IMR-90 (cell line): ENCODE measurements at regions not wholly inside any gene's neighbourhood (a gene's known extent, or its start where the extent isn't known, plus 50 kb on each side); places are given as distances from the start of the nearest gene placed in this dataset.

Experiments used
- ATAC-seq: fragments of 200-7000 bp; cut with Tn5 transposase; 2 replicates; pipeline ENCODE4 v1.9.1; 2020; ENCODE audit warnings: low read depth, mild to moderate bottlenecking, moderate library complexity
- BruUV-seq: library from RNA; stranded (reverse); fragments of 400-500 nt; replicated peaks from 2 replicates; lab custom pipeline; 2021; lab: Mats Ljungman, UMichigan
- CTCF ChIA-PET: fragments of 300-600 bp; formaldehyde crosslinking; extraction: SDS; loops from one replicate; lab custom pipeline; 2021; ENCODE audit warnings: antibody characterized with exemption; lab: Yijun Ruan, JAX
- POLR2A ChIA-PET: fragments of 300-600 bp; sonication (Branson Sonifier 250); formaldehyde crosslinking; loops from one replicate; lab custom pipeline; 2022; ENCODE audit warnings: antibody characterized with exemption; ENCODE audit not compliant: unreplicated experiment; lab: Charles Lee
- DNase-seq: peaks from one replicate; pipeline ENCODE4 v3.0.0; 2013
- H2AFZ ChIP-seq: replicated peaks from 2 replicates; pipeline ENCODE3; 2013; ENCODE audit warnings: low read length, mild to moderate bottlenecking; ENCODE audit not compliant: poor library complexity
- H2AK5ac ChIP-seq: 2 replicates; pipeline ENCODE4 v1.6.1; 2013; ENCODE audit warnings: low read depth, low read length, inconsistent platforms
- H2AK9ac ChIP-seq: replicated peaks from 2 replicates; pipeline ENCODE3; 2013; ENCODE audit warnings: mild to moderate bottlenecking, low read depth, low read length, moderate library complexity; ENCODE audit not compliant: poor library complexity
- H2BK120ac ChIP-seq: 2 replicates; pipeline ENCODE4 v1.6.1; 2013; ENCODE audit warnings: low read depth, low read length, inconsistent platforms
- H2BK15ac ChIP-seq: 3 replicates; pipeline ENCODE4 v1.6.1; 2013; ENCODE audit warnings: low read depth, low read length, inconsistent platforms
- H2BK20ac ChIP-seq: 2 replicates; pipeline ENCODE4 v1.6.1; 2013; ENCODE audit warnings: low read depth, mild to moderate bottlenecking, inconsistent platforms, low read length, moderate library complexity
- H2BK5ac ChIP-seq: 2 replicates; pipeline ENCODE4 v1.6.1; 2013; ENCODE audit warnings: mild to moderate bottlenecking, low read depth, low read length, inconsistent platforms; ENCODE audit not compliant: poor library complexity, severe bottlenecking
- H3K14ac ChIP-seq: replicated peaks from 2 replicates; pipeline ENCODE4 v1.6.1; 2013; ENCODE audit warnings: low read depth, low read length, inconsistent platforms
- H3K18ac ChIP-seq: 2 replicates; pipeline ENCODE4 v1.6.1; 2013; ENCODE audit warnings: low read depth, low read length, control low read depth
- H3K23ac ChIP-seq: 2 replicates; pipeline ENCODE4 v1.6.1; 2013; ENCODE audit warnings: low read depth, low read length, inconsistent platforms
- H3K27ac ChIP-seq: 2 replicates; pipeline ENCODE4 v1.5.1; 2013; ENCODE audit warnings: mild to moderate bottlenecking, control low read depth, low read length; ENCODE audit not compliant: insufficient read depth
- H3K27me3 ChIP-seq: 2 replicates; pipeline ENCODE4 v1.6.1; 2013; ENCODE audit warnings: low read length; ENCODE audit not compliant: control insufficient read depth, insufficient read depth
- H3K36me3 ChIP-seq: 2 replicates; pipeline ENCODE4 v1.6.1; 2013; ENCODE audit warnings: low read length, mixed read lengths; ENCODE audit not compliant: control insufficient read depth, insufficient read depth
- H3K4ac ChIP-seq: 2 replicates; pipeline ENCODE4 v1.6.1; 2013; ENCODE audit warnings: low read depth, low read length, inconsistent platforms
- H3K4me1 ChIP-seq: 2 replicates; pipeline ENCODE4 v1.6.1; 2013; ENCODE audit warnings: low read length, mixed read lengths; ENCODE audit not compliant: control insufficient read depth, insufficient read depth
- H3K4me2 ChIP-seq: 2 replicates; pipeline ENCODE4 v1.6.1; 2013; ENCODE audit warnings: low read depth, mild to moderate bottlenecking, control low read depth, low read length, moderate library complexity
- H3K4me3 ChIP-seq: 2 replicates; pipeline ENCODE4 v1.5.1; 2013; ENCODE audit warnings: low read depth, mild to moderate bottlenecking, control low read depth, low read length, moderate library complexity; ENCODE audit not compliant: insufficient read depth
- H3K56ac ChIP-seq: 2 replicates; pipeline ENCODE4 v1.6.1; 2013; ENCODE audit warnings: low read length, inconsistent platforms; ENCODE audit not compliant: insufficient read depth; ENCODE audit errors: extremely low read depth
- H3K79me1 ChIP-seq, 2 experiments: 2 replicates each; pipeline ENCODE4 v1.6.1; 2013; ENCODE audit warnings: low read length in 2 of 2, inconsistent platforms in 1 of 2, low read depth in 1 of 2
- H3K9ac ChIP-seq: 2 replicates; pipeline ENCODE4 v1.6.1; 2013; ENCODE audit warnings: low read depth, low read length, control low read depth
- H3K9me1 ChIP-seq: 2 replicates; pipeline ENCODE4 v1.6.1; 2013; ENCODE audit warnings: low read length, inconsistent platforms; ENCODE audit not compliant: insufficient read depth
- H3K9me3 ChIP-seq: 2 replicates; pipeline ENCODE4 v1.6.1; 2013; ENCODE audit warnings: low read length; ENCODE audit not compliant: control insufficient read depth, insufficient read depth
- H4K20me1 ChIP-seq: 2 replicates; pipeline ENCODE4 v1.6.1; 2013; ENCODE audit warnings: low read length, inconsistent platforms; ENCODE audit not compliant: insufficient read depth
- H4K5ac ChIP-seq: 2 replicates; pipeline ENCODE4 v1.6.1; 2013; ENCODE audit warnings: mild to moderate bottlenecking, low read depth, low read length, control low read depth
- H4K8ac ChIP-seq, 2 experiments: 2 replicates each; pipeline ENCODE4 v1.6.1; 2013; ENCODE audit warnings: low read depth in 2 of 2, low read length in 2 of 2, control low read depth in 1 of 2, inconsistent platforms in 1 of 2
- H4K91ac ChIP-seq: 2 replicates; pipeline ENCODE4 v1.6.1; 2013; ENCODE audit warnings: low read depth, low read length, inconsistent platforms; ENCODE audit not compliant: insufficient read depth
- BHLHE40 ChIP-seq: fragments of 150-350 bp; IDR thresholded peaks from 2 replicates; pipeline ENCODE4 v1.6.1; 2016; ENCODE audit warnings: mild to moderate bottlenecking, low read depth, low read length
- CEBPB ChIP-seq: IDR thresholded peaks from 2 replicates; pipeline ENCODE4 v1.6.1; 2012; ENCODE audit warnings: low read depth, low read length, improper control_type of control experiment
- FOS ChIP-seq: fragments of 150-350 bp; IDR thresholded peaks from 2 replicates; pipeline ENCODE4 v1.6.1; 2016; ENCODE audit warnings: low read depth, low read length
- MAFK ChIP-seq: IDR thresholded peaks from 2 replicates; pipeline ENCODE4 v1.6.1; 2012; ENCODE audit warnings: low read depth, low read length, improper control_type of control experiment
- MAZ ChIP-seq: IDR thresholded peaks from 2 replicates; pipeline ENCODE4 v1.6.1; 2012; ENCODE audit warnings: low read depth, mild to moderate bottlenecking, low read length, improper control_type of control experiment, moderate library complexity, borderline replicate concordance
- MXI1 ChIP-seq: IDR thresholded peaks from 2 replicates; pipeline ENCODE4 v1.6.1; 2012; ENCODE audit warnings: low read depth, mild to moderate bottlenecking, low read length, moderate library complexity, borderline replicate concordance
- NFE2L2 ChIP-seq: fragments of 150-350 bp; IDR thresholded peaks from 2 replicates; pipeline ENCODE4 v1.6.1; 2016; ENCODE audit warnings: low read depth, mild to moderate bottlenecking, low read length
- POLR2A ChIP-seq: IDR thresholded peaks from 2 replicates; pipeline ENCODE4 v1.6.1; 2012; ENCODE audit warnings: mild to moderate bottlenecking, low read depth, low read length
- RAD21 ChIP-seq: IDR thresholded peaks from 2 replicates; pipeline ENCODE4 v1.6.1; 2012; ENCODE audit warnings: low read length, improper control_type of control experiment
- RCOR1 ChIP-seq: IDR thresholded peaks from 2 replicates; pipeline ENCODE4 v1.6.1; 2012; ENCODE audit warnings: mild to moderate bottlenecking, low read length, improper control_type of control experiment; ENCODE audit not compliant: insufficient replicate concordance
- RFX5 ChIP-seq: IDR thresholded peaks from 2 replicates; pipeline ENCODE4 v1.8.0; 2012; ENCODE audit warnings: low read depth, mild to moderate bottlenecking, low read length, moderate library complexity
- SMC3 ChIP-seq: fragments of 150-350 bp; IDR thresholded peaks from 2 replicates; pipeline ENCODE4 v1.6.1; 2016; ENCODE audit warnings: low read depth, mild to moderate bottlenecking, antibody characterized with exemption, low read length, moderate library complexity
- WGBS, 2 experiments: methylation state at CpG; one replicate each; pipeline versions ENCODE4 v1.1.5 to v1.1.7; 2013; ENCODE audit warnings: missing lambda C conversion rate in 2 of 2; ENCODE audit not compliant: insufficient read length in 1 of 2; ENCODE audit errors: extremely low coverage in 2 of 2; 5-methylcytosine and 5-hydroxymethylcytosine counted together
- dilution Hi-C: fragments of 300-500 bp; cut with HindIII; formaldehyde crosslinking; loops from one replicate; pipeline ENCODE4 v1.14.3; 2018; ENCODE audit warnings: low sequenced_read_pairs; ENCODE audit not compliant: unreplicated experiment
- in situ Hi-C: fragments of 300-500 bp; cut with MboI; formaldehyde crosslinking; loops from 3 replicates; pipeline ENCODE4 v1.14.3; 2019; ENCODE audit warnings: low sequenced_read_pairs, inconsistent platforms, mixed read lengths
- intact Hi-C: fragments of 100-400 bp; cut with micrococcal nuclease; formaldehyde crosslinking; loops from 2 replicates; pipeline ENCODE4 v1.10.0; 2022
- TF ChIP-seq, protein P1 (sequence below): fragments of 150-350 bp; IDR thresholded peaks from 2 replicates; pipeline ENCODE4 v1.6.1; 2016; ENCODE audit warnings: low read depth, mild to moderate bottlenecking, low read length, moderate library complexity, borderline replicate concordance
- TF ChIP-seq, protein P2 (sequence below): conservative IDR thresholded peaks from 2 replicates; pipeline ENCODE4 v1.5.1; 2012; ENCODE audit warnings: mild to moderate bottlenecking, low read depth, low read length, improper control_type of control experiment
- TF ChIP-seq, protein P3 (sequence below): fragments of 150-350 bp; IDR thresholded peaks from 2 replicates; pipeline ENCODE4 v1.6.1; 2017; ENCODE audit warnings: mild to moderate bottlenecking, antibody characterized with exemption, low read length, low read depth

GRCh38 chr3:74489050-74489792 is 125.2 kb downstream of the CNTN3 start:
- Histone ChIP-seq H2AK9ac (no peak overlapping the region), H2AFZ (no peak overlapping the region), H2BK5ac (no peak overlapping the region), H3K4me2 (no peak overlapping the region), H3K56ac (no peak overlapping the region), H3K9me3 (no peaks in the 10 kb centered on the region), H4K8ac (no peak overlapping the region), H3K4ac (no peak overlapping the region), H4K5ac (no peak overlapping the region), H3K79me1 (no peaks in the 10 kb centered on the region), H2AK5ac (no peak overlapping the region), H2BK20ac (no peak overlapping the region), H3K4me3 (no peak overlapping the region), H2BK120ac (no peak overlapping the region), H3K14ac (0 out of 2 replicates have a peak overlapping the region, but pooled peaks have one; percentile 29), H4K91ac (no peak overlapping the region), H3K9me1 (no peaks in the 10 kb centered on the region), H3K4me1 (no peaks in the 10 kb centered on the region), H2BK15ac (no peak overlapping the region), H3K23ac (no peak overlapping the region), H4K20me1 (no peaks in the 10 kb centered on the region), H3K27ac (no peak overlapping the region), H3K27me3 (no peaks in the 10 kb centered on the region), H3K9ac (no peak overlapping the region), H3K36me3 (no peaks in the 10 kb centered on the region), H3K18ac (no peak overlapping the region)
- dilution Hi-C loops (no loop called here), in situ Hi-C loops (no loop called here), intact Hi-C loops (no loop called here)
- DNase-seq (peak; percentile 31), ATAC-seq (peak; percentile 65)
- WGBS, 2 experiments: no CpG with 5 or more reads among the region's 3 CpGs
- ChIA-PET CTCF (no interaction called here), POLR2A (interaction anchor here (0.6 kb wide), 1 partner anchor 12 kb away, joined by 12 read pairs; no protein-coding TSS in a partner anchor)
- TF ChIP-seq CEBPB: no peak
- TF ChIP-seq RAD21: no peak
- TF ChIP-seq NFE2L2: no peak
- TF ChIP-seq POLR2A: no peak
- no peak for TF ChIP-seq BHLHE40
- TF ChIP-seq MXI1: no peak
- TF ChIP-seq RFX5: no peak
- TF ChIP-seq, protein P1, sequence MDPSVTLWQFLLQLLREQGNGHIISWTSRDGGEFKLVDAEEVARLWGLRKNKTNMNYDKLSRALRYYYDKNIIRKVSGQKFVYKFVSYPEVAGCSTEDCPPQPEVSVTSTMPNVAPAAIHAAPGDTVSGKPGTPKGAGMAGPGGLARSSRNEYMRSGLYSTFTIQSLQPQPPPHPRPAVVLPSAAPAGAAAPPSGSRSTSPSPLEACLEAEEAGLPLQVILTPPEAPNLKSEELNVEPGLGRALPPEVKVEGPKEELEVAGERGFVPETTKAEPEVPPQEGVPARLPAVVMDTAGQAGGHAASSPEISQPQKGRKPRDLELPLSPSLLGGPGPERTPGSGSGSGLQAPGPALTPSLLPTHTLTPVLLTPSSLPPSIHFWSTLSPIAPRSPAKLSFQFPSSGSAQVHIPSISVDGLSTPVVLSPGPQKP: no peak
- TF ChIP-seq, protein P2, sequence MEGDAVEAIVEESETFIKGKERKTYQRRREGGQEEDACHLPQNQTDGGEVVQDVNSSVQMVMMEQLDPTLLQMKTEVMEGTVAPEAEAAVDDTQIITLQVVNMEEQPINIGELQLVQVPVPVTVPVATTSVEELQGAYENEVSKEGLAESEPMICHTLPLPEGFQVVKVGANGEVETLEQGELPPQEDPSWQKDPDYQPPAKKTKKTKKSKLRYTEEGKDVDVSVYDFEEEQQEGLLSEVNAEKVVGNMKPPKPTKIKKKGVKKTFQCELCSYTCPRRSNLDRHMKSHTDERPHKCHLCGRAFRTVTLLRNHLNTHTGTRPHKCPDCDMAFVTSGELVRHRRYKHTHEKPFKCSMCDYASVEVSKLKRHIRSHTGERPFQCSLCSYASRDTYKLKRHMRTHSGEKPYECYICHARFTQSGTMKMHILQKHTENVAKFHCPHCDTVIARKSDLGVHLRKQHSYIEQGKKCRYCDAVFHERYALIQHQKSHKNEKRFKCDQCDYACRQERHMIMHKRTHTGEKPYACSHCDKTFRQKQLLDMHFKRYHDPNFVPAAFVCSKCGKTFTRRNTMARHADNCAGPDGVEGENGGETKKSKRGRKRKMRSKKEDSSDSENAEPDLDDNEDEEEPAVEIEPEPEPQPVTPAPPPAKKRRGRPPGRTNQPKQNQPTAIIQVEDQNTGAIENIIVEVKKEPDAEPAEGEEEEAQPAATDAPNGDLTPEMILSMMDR: no peak
- TF ChIP-seq, protein P3, sequence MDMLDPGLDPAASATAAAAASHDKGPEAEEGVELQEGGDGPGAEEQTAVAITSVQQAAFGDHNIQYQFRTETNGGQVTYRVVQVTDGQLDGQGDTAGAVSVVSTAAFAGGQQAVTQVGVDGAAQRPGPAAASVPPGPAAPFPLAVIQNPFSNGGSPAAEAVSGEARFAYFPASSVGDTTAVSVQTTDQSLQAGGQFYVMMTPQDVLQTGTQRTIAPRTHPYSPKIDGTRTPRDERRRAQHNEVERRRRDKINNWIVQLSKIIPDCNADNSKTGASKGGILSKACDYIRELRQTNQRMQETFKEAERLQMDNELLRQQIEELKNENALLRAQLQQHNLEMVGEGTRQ: no peak
- TF ChIP-seq RCOR1: no peak
- no peak for TF ChIP-seq MAZ
- TF ChIP-seq MAFK: no peak
- no peak for TF ChIP-seq SMC3
- TF ChIP-seq FOS: no peak
- no TSS peak for BruUV-seq
